Activated CD8-positive, alpha-beta memory T cell treated with anti-CD3 and anti-CD28 coated beads, Interleukin-2, amount 50 U/mL, for 24 hours (primary cell): ENCODE measurements at regions not wholly inside any gene's neighbourhood (a gene's known extent, or its start where the extent isn't known, plus 50 kb on each side); places are given as distances from the start of the nearest gene placed in this dataset.

Experiments used
- DNase-seq: peaks from one replicate; pipeline ENCODE4 v3.0.0-alpha.2; 2020; ENCODE audit errors: extremely low read depth

GRCh38 chr2:196390243-196391148 lies 219.1 kb upstream of the STK17B start:
- DNase-seq: no peak

GRCh38 chr2:196391149-196391479 lies 219.7 kb upstream of the STK17B start:
- no peak for DNase-seq

- no peak for DNase-seq
These were observed 227.7 kb upstream of the STK17B start for GRCh38 chr2:196399096-196399495.

- no peak for DNase-seq
These were observed 228.6 kb upstream of the STK17B start for GRCh38 chr2:196399722-196400691.

GRCh38 chr2:196403471-196403870 lies 232.1 kb upstream of the STK17B start:
- DNase-seq: no peak

- DNase-seq: no peak
These were observed 232.9 kb upstream of the STK17B start for GRCh38 chr2:196404276-196404675.

- DNase-seq: no peak
These were observed 231.7 kb upstream of the CCDC150 start for GRCh38 chr2:196407675-196408264.

- DNase-seq: no peak
These were observed 230.1 kb upstream of the CCDC150 start for GRCh38 chr2:196409376-196409775.

GRCh38 chr2:196410008-196410407 lies 229.5 kb upstream of the CCDC150 start:
- no peak for DNase-seq

- DNase-seq: no peak
These were observed 225.7 kb upstream of the CCDC150 start for GRCh38 chr2:196413821-196414274.

GRCh38 chr2:196415384-196415783 lies 224.1 kb upstream of the CCDC150 start:
- DNase-seq: no peak

GRCh38 chr2:196420143-196420542 lies 219.4 kb upstream of the CCDC150 start:
- DNase-seq: no peak

- DNase-seq: no peak
These were observed 217.6 kb upstream of the CCDC150 start for GRCh38 chr2:196421880-196422279.

GRCh38 chr2:196422361-196422760 lies 217.2 kb upstream of the CCDC150 start:
- DNase-seq: no peak

GRCh38 chr2:196426122-196426521 lies 213.4 kb upstream of the CCDC150 start:
- no peak for DNase-seq

- DNase-seq: no peak
These were observed 211.4 kb upstream of the CCDC150 start for GRCh38 chr2:196427986-196428634.

- no peak for DNase-seq
These were observed 208.4 kb upstream of the CCDC150 start for GRCh38 chr2:196431076-196431475.

GRCh38 chr2:196431957-196432356 lies 207.6 kb upstream of the CCDC150 start:
- DNase-seq: no peak

GRCh38 chr2:196433116-196433515 lies 206.4 kb upstream of the CCDC150 start:
- no peak for DNase-seq

- no peak for DNase-seq
These were observed 205.3 kb upstream of the CCDC150 start for GRCh38 chr2:196434217-196434616.

GRCh38 chr2:196435189-196435588 lies 204.3 kb upstream of the CCDC150 start:
- no peak for DNase-seq

GRCh38 chr2:196437626-196438025 lies 201.9 kb upstream of the CCDC150 start:
- DNase-seq: no peak
